IMR-90 (cell line): ENCODE measurements at regions not wholly inside any gene's neighbourhood (a gene's known extent, or its start where the extent isn't known, plus 50 kb on each side); places are given as distances from the start of the nearest gene placed in this dataset.

Experiments used
- ATAC-seq: fragments of 200-7000 bp; cut with Tn5 transposase; 2 replicates; pipeline ENCODE4 v1.9.1; 2020; ENCODE audit warnings: low read depth, mild to moderate bottlenecking, moderate library complexity
- BruUV-seq: library from RNA; stranded (reverse); fragments of 400-500 nt; replicated peaks from 2 replicates; lab custom pipeline; 2021; lab: Mats Ljungman, UMichigan
- CTCF ChIA-PET: fragments of 300-600 bp; formaldehyde crosslinking; extraction: SDS; loops from one replicate; lab custom pipeline; 2021; ENCODE audit warnings: antibody characterized with exemption; lab: Yijun Ruan, JAX
- POLR2A ChIA-PET: fragments of 300-600 bp; sonication (Branson Sonifier 250); formaldehyde crosslinking; loops from one replicate; lab custom pipeline; 2022; ENCODE audit warnings: antibody characterized with exemption; ENCODE audit not compliant: unreplicated experiment; lab: Charles Lee
- DNase-seq: peaks from one replicate; pipeline ENCODE4 v3.0.0; 2013
- H2AFZ ChIP-seq: replicated peaks from 2 replicates; pipeline ENCODE3; 2013; ENCODE audit warnings: low read length, mild to moderate bottlenecking; ENCODE audit not compliant: poor library complexity
- H2AK5ac ChIP-seq: 2 replicates; pipeline ENCODE4 v1.6.1; 2013; ENCODE audit warnings: low read depth, low read length, inconsistent platforms
- H2AK9ac ChIP-seq: replicated peaks from 2 replicates; pipeline ENCODE3; 2013; ENCODE audit warnings: mild to moderate bottlenecking, low read depth, low read length, moderate library complexity; ENCODE audit not compliant: poor library complexity
- H2BK120ac ChIP-seq: 2 replicates; pipeline ENCODE4 v1.6.1; 2013; ENCODE audit warnings: low read depth, low read length, inconsistent platforms
- H2BK15ac ChIP-seq: 3 replicates; pipeline ENCODE4 v1.6.1; 2013; ENCODE audit warnings: low read depth, low read length, inconsistent platforms
- H2BK20ac ChIP-seq: 2 replicates; pipeline ENCODE4 v1.6.1; 2013; ENCODE audit warnings: low read depth, mild to moderate bottlenecking, inconsistent platforms, low read length, moderate library complexity
- H2BK5ac ChIP-seq: 2 replicates; pipeline ENCODE4 v1.6.1; 2013; ENCODE audit warnings: mild to moderate bottlenecking, low read depth, low read length, inconsistent platforms; ENCODE audit not compliant: poor library complexity, severe bottlenecking
- H3K14ac ChIP-seq: replicated peaks from 2 replicates; pipeline ENCODE4 v1.6.1; 2013; ENCODE audit warnings: low read depth, low read length, inconsistent platforms
- H3K18ac ChIP-seq: 2 replicates; pipeline ENCODE4 v1.6.1; 2013; ENCODE audit warnings: low read depth, low read length, control low read depth
- H3K23ac ChIP-seq: 2 replicates; pipeline ENCODE4 v1.6.1; 2013; ENCODE audit warnings: low read depth, low read length, inconsistent platforms
- H3K27ac ChIP-seq: 2 replicates; pipeline ENCODE4 v1.5.1; 2013; ENCODE audit warnings: mild to moderate bottlenecking, control low read depth, low read length; ENCODE audit not compliant: insufficient read depth
- H3K27me3 ChIP-seq: 2 replicates; pipeline ENCODE4 v1.6.1; 2013; ENCODE audit warnings: low read length; ENCODE audit not compliant: control insufficient read depth, insufficient read depth
- H3K36me3 ChIP-seq: 2 replicates; pipeline ENCODE4 v1.6.1; 2013; ENCODE audit warnings: low read length, mixed read lengths; ENCODE audit not compliant: control insufficient read depth, insufficient read depth
- H3K4ac ChIP-seq: 2 replicates; pipeline ENCODE4 v1.6.1; 2013; ENCODE audit warnings: low read depth, low read length, inconsistent platforms
- H3K4me1 ChIP-seq: 2 replicates; pipeline ENCODE4 v1.6.1; 2013; ENCODE audit warnings: low read length, mixed read lengths; ENCODE audit not compliant: control insufficient read depth, insufficient read depth
- H3K4me2 ChIP-seq: 2 replicates; pipeline ENCODE4 v1.6.1; 2013; ENCODE audit warnings: low read depth, mild to moderate bottlenecking, control low read depth, low read length, moderate library complexity
- H3K4me3 ChIP-seq: 2 replicates; pipeline ENCODE4 v1.5.1; 2013; ENCODE audit warnings: low read depth, mild to moderate bottlenecking, control low read depth, low read length, moderate library complexity; ENCODE audit not compliant: insufficient read depth
- H3K56ac ChIP-seq: 2 replicates; pipeline ENCODE4 v1.6.1; 2013; ENCODE audit warnings: low read length, inconsistent platforms; ENCODE audit not compliant: insufficient read depth; ENCODE audit errors: extremely low read depth
- H3K79me1 ChIP-seq, 2 experiments: 2 replicates each; pipeline ENCODE4 v1.6.1; 2013; ENCODE audit warnings: low read length in 2 of 2, inconsistent platforms in 1 of 2, low read depth in 1 of 2
- H3K9ac ChIP-seq: 2 replicates; pipeline ENCODE4 v1.6.1; 2013; ENCODE audit warnings: low read depth, low read length, control low read depth
- H3K9me1 ChIP-seq: 2 replicates; pipeline ENCODE4 v1.6.1; 2013; ENCODE audit warnings: low read length, inconsistent platforms; ENCODE audit not compliant: insufficient read depth
- H3K9me3 ChIP-seq: 2 replicates; pipeline ENCODE4 v1.6.1; 2013; ENCODE audit warnings: low read length; ENCODE audit not compliant: control insufficient read depth, insufficient read depth
- H4K20me1 ChIP-seq: 2 replicates; pipeline ENCODE4 v1.6.1; 2013; ENCODE audit warnings: low read length, inconsistent platforms; ENCODE audit not compliant: insufficient read depth
- H4K5ac ChIP-seq: 2 replicates; pipeline ENCODE4 v1.6.1; 2013; ENCODE audit warnings: mild to moderate bottlenecking, low read depth, low read length, control low read depth
- H4K8ac ChIP-seq, 2 experiments: 2 replicates each; pipeline ENCODE4 v1.6.1; 2013; ENCODE audit warnings: low read depth in 2 of 2, low read length in 2 of 2, control low read depth in 1 of 2, inconsistent platforms in 1 of 2
- H4K91ac ChIP-seq: 2 replicates; pipeline ENCODE4 v1.6.1; 2013; ENCODE audit warnings: low read depth, low read length, inconsistent platforms; ENCODE audit not compliant: insufficient read depth
- BHLHE40 ChIP-seq: fragments of 150-350 bp; IDR thresholded peaks from 2 replicates; pipeline ENCODE4 v1.6.1; 2016; ENCODE audit warnings: mild to moderate bottlenecking, low read depth, low read length
- CEBPB ChIP-seq: IDR thresholded peaks from 2 replicates; pipeline ENCODE4 v1.6.1; 2012; ENCODE audit warnings: low read depth, low read length, improper control_type of control experiment
- CHD1 ChIP-seq: IDR thresholded peaks from 2 replicates; pipeline ENCODE4 v1.6.1; 2012; ENCODE audit warnings: low read depth, low read length, improper control_type of control experiment
- CTCF ChIP-seq: conservative IDR thresholded peaks from 2 replicates; pipeline ENCODE4 v1.5.1; 2012; ENCODE audit warnings: mild to moderate bottlenecking, low read depth, low read length, improper control_type of control experiment
- ELK1 ChIP-seq: fragments of 150-350 bp; IDR thresholded peaks from 2 replicates; pipeline ENCODE4 v1.6.1; 2016; ENCODE audit warnings: low read depth, mild to moderate bottlenecking, low read length, moderate library complexity, borderline replicate concordance
- FOS ChIP-seq: fragments of 150-350 bp; IDR thresholded peaks from 2 replicates; pipeline ENCODE4 v1.6.1; 2016; ENCODE audit warnings: low read depth, low read length
- MAFK ChIP-seq: IDR thresholded peaks from 2 replicates; pipeline ENCODE4 v1.6.1; 2012; ENCODE audit warnings: low read depth, low read length, improper control_type of control experiment
- MAZ ChIP-seq: IDR thresholded peaks from 2 replicates; pipeline ENCODE4 v1.6.1; 2012; ENCODE audit warnings: low read depth, mild to moderate bottlenecking, low read length, improper control_type of control experiment, moderate library complexity, borderline replicate concordance
- MXI1 ChIP-seq: IDR thresholded peaks from 2 replicates; pipeline ENCODE4 v1.6.1; 2012; ENCODE audit warnings: low read depth, mild to moderate bottlenecking, low read length, moderate library complexity, borderline replicate concordance
- NFE2L2 ChIP-seq: fragments of 150-350 bp; IDR thresholded peaks from 2 replicates; pipeline ENCODE4 v1.6.1; 2016; ENCODE audit warnings: low read depth, mild to moderate bottlenecking, low read length
- POLR2A ChIP-seq: IDR thresholded peaks from 2 replicates; pipeline ENCODE4 v1.6.1; 2012; ENCODE audit warnings: mild to moderate bottlenecking, low read depth, low read length
- RAD21 ChIP-seq: IDR thresholded peaks from 2 replicates; pipeline ENCODE4 v1.6.1; 2012; ENCODE audit warnings: low read length, improper control_type of control experiment
- RCOR1 ChIP-seq: IDR thresholded peaks from 2 replicates; pipeline ENCODE4 v1.6.1; 2012; ENCODE audit warnings: mild to moderate bottlenecking, low read length, improper control_type of control experiment; ENCODE audit not compliant: insufficient replicate concordance
- RFX5 ChIP-seq: IDR thresholded peaks from 2 replicates; pipeline ENCODE4 v1.8.0; 2012; ENCODE audit warnings: low read depth, mild to moderate bottlenecking, low read length, moderate library complexity
- SMC3 ChIP-seq: fragments of 150-350 bp; IDR thresholded peaks from 2 replicates; pipeline ENCODE4 v1.6.1; 2016; ENCODE audit warnings: low read depth, mild to moderate bottlenecking, antibody characterized with exemption, low read length, moderate library complexity
- WGBS, 2 experiments: methylation state at CpG; one replicate each; pipeline versions ENCODE4 v1.1.5 to v1.1.7; 2013; ENCODE audit warnings: missing lambda C conversion rate in 2 of 2; ENCODE audit not compliant: insufficient read length in 1 of 2; ENCODE audit errors: extremely low coverage in 2 of 2; 5-methylcytosine and 5-hydroxymethylcytosine counted together
- dilution Hi-C: fragments of 300-500 bp; cut with HindIII; formaldehyde crosslinking; loops from one replicate; pipeline ENCODE4 v1.14.3; 2018; ENCODE audit warnings: low sequenced_read_pairs; ENCODE audit not compliant: unreplicated experiment
- in situ Hi-C: fragments of 300-500 bp; cut with MboI; formaldehyde crosslinking; loops from 3 replicates; pipeline ENCODE4 v1.14.3; 2019; ENCODE audit warnings: low sequenced_read_pairs, inconsistent platforms, mixed read lengths
- intact Hi-C: fragments of 100-400 bp; cut with micrococcal nuclease; formaldehyde crosslinking; loops from 2 replicates; pipeline ENCODE4 v1.10.0; 2022
- TF ChIP-seq, protein P1 (sequence below): fragments of 150-350 bp; IDR thresholded peaks from 2 replicates; pipeline ENCODE4 v1.6.1; 2017; ENCODE audit warnings: mild to moderate bottlenecking, antibody characterized with exemption, low read length, low read depth

- TF ChIP-seq NFE2L2 (no peak), FOS (no peak), POLR2A (no peak), RFX5 (no peak), SMC3 (no peak), ELK1 (no peak), RAD21 (no peak), MAFK (no peak), CHD1 (no peak), MXI1 (no peak), CTCF (no peak), CEBPB (no peak), MAZ (no peak), RCOR1 (no peak), BHLHE40 (no peak)
- TF ChIP-seq, protein P1, sequence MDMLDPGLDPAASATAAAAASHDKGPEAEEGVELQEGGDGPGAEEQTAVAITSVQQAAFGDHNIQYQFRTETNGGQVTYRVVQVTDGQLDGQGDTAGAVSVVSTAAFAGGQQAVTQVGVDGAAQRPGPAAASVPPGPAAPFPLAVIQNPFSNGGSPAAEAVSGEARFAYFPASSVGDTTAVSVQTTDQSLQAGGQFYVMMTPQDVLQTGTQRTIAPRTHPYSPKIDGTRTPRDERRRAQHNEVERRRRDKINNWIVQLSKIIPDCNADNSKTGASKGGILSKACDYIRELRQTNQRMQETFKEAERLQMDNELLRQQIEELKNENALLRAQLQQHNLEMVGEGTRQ, result no peak
- Histone ChIP-seq H4K20me1 (no peaks in the 10 kb centered on the region), H4K91ac (no peak overlapping the region), H3K79me1 (no peaks in the 10 kb centered on the region), H3K4me3 (no peak overlapping the region), H2BK15ac (no peak overlapping the region), H3K36me3 (no peaks in the 10 kb centered on the region), H4K5ac (no peak overlapping the region), H2AFZ (no peak overlapping the region), H3K4me2 (no peak overlapping the region), H3K9ac (no peak overlapping the region), H2AK5ac (no peak overlapping the region), H2BK120ac (no peak overlapping the region), H4K8ac (no peak overlapping the region), H3K14ac (no peak overlapping the region), H3K9me3 (0 out of 2 replicates have a peak, but pooled peaks cover 2% of the 10 kb centered on the region), H3K23ac (no peak overlapping the region), H3K18ac (no peak overlapping the region), H3K56ac (no peak overlapping the region), H2AK9ac (no peak overlapping the region), H3K4me1 (peaks cover 9% of the 10 kb centered on the region; the same call in 1 of the 2 replicates), H3K9me1 (peaks cover 3% of the 10 kb centered on the region; the same call in 1 of the 2 replicates), H3K27me3 (no peaks in the 10 kb centered on the region), H2BK5ac (no peak overlapping the region), H3K4ac (no peak overlapping the region), H2BK20ac (no peak overlapping the region), H3K27ac (no peak overlapping the region)
- ChIA-PET CTCF (no interaction called here), POLR2A (no interaction called here)
- in situ Hi-C loops (no loop called here), intact Hi-C loops (no loop called here), dilution Hi-C loops (no loop called here)
- DNase-seq, result no peak
- no CpG with 5 or more reads among the region's 3 CpGs for WGBS, 2 experiments
- no TSS peak for BruUV-seq
- ATAC-seq, result no peak
Observed at GRCh38 chr1:186540521-186540920, 79.6 kb upstream of the PDC start.
